Epithelial cell of esophagus (primary cell): ENCODE measurements at regions not wholly inside any gene's neighbourhood (a gene's known extent, or its start where the extent isn't known, plus 50 kb on each side); places are given as distances from the start of the nearest gene placed in this dataset.

Source experiments
- DNase-seq: peaks from one replicate; pipeline ENCODE4 v3.0.0; 2010; ENCODE audit warnings: low read depth
- H3K4me3 ChIP-seq: 2 replicates; pipeline ENCODE4 v1.5.1; 2011; ENCODE audit warnings: mild to moderate bottlenecking, low read length, control low read depth
- CTCF ChIP-seq: IDR thresholded peaks from 2 replicates; pipeline ENCODE4 v1.5.1; 2011; ENCODE audit warnings: low read depth, mild to moderate bottlenecking, low read length, control low read depth, inconsistent platforms; ENCODE audit not compliant: insufficient read depth; ENCODE audit errors: missing control alignments

- no peak overlapping the region for H3K4me3 ChIP-seq
- TF ChIP-seq CTCF, result no peak
- DNase-seq, result no peak
These were observed 609.0 kb downstream of the QKI start for GRCh38 chr6:164023535-164023934.

- no peak overlapping the region for H3K4me3 ChIP-seq
- TF ChIP-seq CTCF, result no peak
- no peak for DNase-seq
These were observed 608.1 kb downstream of the QKI start for GRCh38 chr6:164022632-164023031.

DNA sequence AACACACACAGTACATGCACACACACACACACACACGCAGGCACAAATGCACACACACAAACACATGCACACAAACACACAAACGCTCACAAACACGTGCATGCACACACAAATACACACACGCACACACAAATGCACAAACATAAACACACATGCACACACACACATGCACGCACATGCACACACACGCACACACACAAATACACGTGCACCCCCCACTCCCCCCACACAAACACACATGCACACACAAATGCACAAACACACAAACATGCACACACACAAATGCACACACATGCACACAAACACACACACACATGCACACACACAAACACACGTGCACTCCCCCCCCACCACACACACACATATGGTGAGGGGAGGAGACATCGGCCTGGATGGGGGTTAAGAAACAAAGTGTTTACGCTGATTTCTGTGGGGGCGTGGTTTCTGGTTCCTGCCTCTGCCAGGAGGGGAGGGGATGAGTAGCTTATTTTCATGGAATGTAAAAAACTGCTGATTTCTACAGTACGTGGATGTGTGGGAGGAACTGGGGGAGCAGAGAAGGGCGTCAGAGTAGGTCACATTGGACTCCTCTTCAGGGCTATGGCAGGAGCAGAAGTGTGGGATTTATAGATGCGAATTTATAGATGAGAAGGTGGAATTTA is 607.2 kb downstream of the QKI start:
- no peak overlapping the region for H3K4me3 ChIP-seq
- no peak for DNase-seq
- TF ChIP-seq CTCF, result no peak

DNA sequence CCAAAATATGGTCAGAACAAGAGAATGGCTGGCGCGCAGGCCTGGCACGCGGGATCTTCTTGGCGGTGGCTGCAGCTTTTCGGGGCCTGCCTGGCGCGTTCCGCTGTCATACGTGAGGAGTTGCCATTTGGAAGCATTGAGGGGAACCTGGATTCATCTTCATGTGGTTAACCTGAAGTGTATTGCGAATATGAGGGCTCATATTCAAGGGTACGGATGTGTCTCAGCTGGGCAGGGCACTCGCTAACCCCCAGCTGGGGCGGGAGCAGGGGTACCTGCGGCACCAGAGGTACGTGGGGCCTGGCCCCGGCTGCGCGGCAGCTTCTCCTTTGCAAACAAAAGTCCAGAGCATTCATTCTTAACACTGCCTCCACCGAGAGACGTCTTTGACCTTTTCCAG is 605.6 kb downstream of the QKI start:
- H3K4me3 ChIP-seq, result no peak overlapping the region
- DNase-seq, result no peak
- TF ChIP-seq CTCF, result no peak

GRCh38 chr6:164018133-164018532 is 603.6 kb downstream of the QKI start:
- H3K4me3 ChIP-seq, result no peak overlapping the region
- no peak for TF ChIP-seq CTCF
- no peak for DNase-seq

DNA sequence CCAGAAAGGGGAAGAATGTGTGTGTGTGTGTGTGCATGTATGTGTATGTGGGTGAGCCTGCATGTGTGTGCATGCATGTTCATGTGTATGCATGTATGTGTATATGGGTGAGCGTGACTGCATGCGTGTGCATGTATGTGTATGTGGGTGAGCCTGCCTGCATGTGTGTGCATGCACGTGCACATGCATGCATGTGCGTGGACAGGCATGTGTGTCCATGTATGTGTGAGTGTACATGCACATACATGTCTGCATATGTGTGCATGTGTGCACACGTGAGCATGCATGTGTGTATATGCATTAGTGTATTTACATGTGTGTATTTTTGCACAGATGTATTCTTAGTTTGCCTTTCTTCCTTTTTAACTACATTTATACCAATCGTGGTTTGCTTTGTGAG is 601.5 kb downstream of the QKI start:
- no peak for DNase-seq
- no peak for TF ChIP-seq CTCF
- H3K4me3 ChIP-seq, result no peak overlapping the region

DNA sequence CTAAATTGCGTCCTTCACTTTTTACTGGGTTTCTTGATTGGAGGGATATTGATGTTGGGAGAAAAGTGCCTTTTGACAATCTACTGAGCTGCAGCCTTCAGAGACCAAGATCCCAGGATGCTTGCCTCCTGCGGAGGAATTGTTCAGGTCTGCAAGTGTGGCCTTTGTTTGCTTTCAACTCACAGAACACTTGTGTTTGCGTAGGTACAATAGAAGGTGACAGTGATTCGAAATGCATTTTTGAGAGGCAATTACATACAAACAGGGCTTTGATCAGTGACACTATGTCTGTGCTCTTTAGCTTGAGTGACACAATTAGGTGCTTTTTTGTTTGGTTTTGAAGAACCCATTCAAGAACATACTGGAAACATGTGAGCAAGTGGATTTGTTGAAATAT is 600.6 kb downstream of the QKI start:
- TF ChIP-seq CTCF, result no peak
- H3K4me3 ChIP-seq, result no peak overlapping the region
- DNase-seq, result no peak
